WERI-Rb-1 (cell line): ENCODE measurements at regions not wholly inside any gene's neighbourhood (a gene's known extent, or its start where the extent isn't known, plus 50 kb on each side); places are given as distances from the start of the nearest gene placed in this dataset.

Experiments
- DNase-seq: peaks from one replicate; pipeline ENCODE4 v3.0.0-alpha.2; 2020
- H3K27ac ChIP-seq: fragments of 250-450 bp; sonication (Bioruptor Pico); 2 replicates; pipeline ENCODE4 v1.5.1; 2020; ENCODE audit warnings: mild to moderate bottlenecking, moderate library complexity
- H3K27me3 ChIP-seq: fragments of 250-450 bp; sonication (Bioruptor Pico); 2 replicates; pipeline ENCODE4 v1.5.1; 2021; ENCODE audit warnings: mild to moderate bottlenecking, low read depth, moderate library complexity; ENCODE audit not compliant: insufficient read depth, severe bottlenecking
- H3K36me3 ChIP-seq: fragments of 250-450 bp; sonication (Bioruptor Pico); 2 replicates; pipeline ENCODE4 v1.5.1; 2020; ENCODE audit warnings: mild to moderate bottlenecking, moderate library complexity
- H3K4me3 ChIP-seq: 2 replicates; pipeline ENCODE4 v1.5.1; 2011; ENCODE audit warnings: low read depth, mild to moderate bottlenecking, control low read depth, low read length
- H3K9me3 ChIP-seq: fragments of 250-450 bp; sonication (Bioruptor Pico); 2 replicates; pipeline ENCODE4 v1.5.1; 2021; ENCODE audit warnings: mild to moderate bottlenecking, moderate library complexity; ENCODE audit not compliant: severe bottlenecking
- CTCF ChIP-seq: IDR thresholded peaks from 2 replicates; pipeline ENCODE4 v1.5.1; 2011; ENCODE audit warnings: low read depth, mild to moderate bottlenecking, control low read depth, inconsistent platforms, low read length

- Histone ChIP-seq H3K9me3 (no peaks in the 10 kb centered on the region), H3K36me3 (no peaks in the 10 kb centered on the region), H3K27me3 (no peaks in the 10 kb centered on the region), H3K4me3 (no peak overlapping the region), H3K27ac (no peak overlapping the region)
- no peak for DNase-seq
- no peak for TF ChIP-seq CTCF
These were observed 987.7 kb downstream of the GALC start for GRCh38 chr14:87005280-87005679.

GRCh38 chr14:87002776-87003175, 990.2 kb downstream of the GALC start:
- Histone ChIP-seq H3K27me3 (no peaks in the 10 kb centered on the region), H3K9me3 (no peaks in the 10 kb centered on the region), H3K4me3 (no peak overlapping the region), H3K36me3 (no peaks in the 10 kb centered on the region), H3K27ac (no peak overlapping the region)
- DNase-seq, result no peak
- no peak for TF ChIP-seq CTCF

GRCh38 chr14:87001333-87001732, 991.6 kb downstream of the GALC start:
- no peaks in the 10 kb centered on the region for H3K27me3 ChIP-seq
- no peak for TF ChIP-seq CTCF
- no peaks in the 10 kb centered on the region for H3K36me3 ChIP-seq
- H3K27ac ChIP-seq, result no peak overlapping the region
- no peaks in the 10 kb centered on the region for H3K9me3 ChIP-seq
- DNase-seq, result no peak
- no peak overlapping the region for H3K4me3 ChIP-seq

- H3K36me3 ChIP-seq, result no peaks in the 10 kb centered on the region
- no peaks in the 10 kb centered on the region for H3K27me3 ChIP-seq
- no peak for TF ChIP-seq CTCF
- no peak overlapping the region for H3K4me3 ChIP-seq
- DNase-seq, result peak; percentile 59
- H3K9me3 ChIP-seq, result no peaks in the 10 kb centered on the region
- H3K27ac ChIP-seq, result peak overlapping the region; percentile 47
These were observed 992.9 kb downstream of the GALC start for GRCh38 chr14:87000081-87000480.

GRCh38 chr14:86999036-86999435, 993.9 kb downstream of the GALC start:
- TF ChIP-seq CTCF, result no peak
- H3K27ac ChIP-seq, result no peak overlapping the region
- no peak for DNase-seq
- H3K9me3 ChIP-seq, result no peaks in the 10 kb centered on the region
- no peaks in the 10 kb centered on the region for H3K36me3 ChIP-seq
- no peak overlapping the region for H3K4me3 ChIP-seq
- H3K27me3 ChIP-seq, result no peaks in the 10 kb centered on the region

- H3K27ac ChIP-seq, result no peak overlapping the region
These were observed 995.7 kb downstream of the GALC start for GRCh38 chr14:86997271-86997670.

More at GRCh38 chr14:86997271-86997670, 995.7 kb downstream of the GALC start:
- DNase-seq, result no peak
- Histone ChIP-seq H3K9me3 (no peaks in the 10 kb centered on the region), H3K4me3 (no peak overlapping the region), H3K36me3 (no peaks in the 10 kb centered on the region), H3K27me3 (no peaks in the 10 kb centered on the region)
- no peak for TF ChIP-seq CTCF
